Activated B cell treated with CpG ODN at 0.5 μM for 24 hours (primary cell): ENCODE measurements at regions not wholly inside any gene's neighbourhood (a gene's known extent, or its start where the extent isn't known, plus 50 kb on each side); places are given as distances from the start of the nearest gene placed in this dataset.

Source experiments
- ATAC-seq: fragments of 200-7000 bp; cut with Tn5 transposase; one replicate; pipeline ENCODE4 v1.10.0; 2021; ENCODE audit warnings: low read depth, mild to moderate bottlenecking, moderate library complexity
- CTCF ChIA-PET: fragments of 350-600 bp; sonication (Branson Sonifier 250); formaldehyde crosslinking; loops from one replicate; lab custom pipeline; 2021; ENCODE audit warnings: antibody characterized with exemption; lab: Charles Lee
- POLR2A ChIA-PET: fragments of 350-600 bp; sonication (Branson Sonifier 250); formaldehyde crosslinking; loops from one replicate; lab custom pipeline; 2021; ENCODE audit warnings: antibody characterized with exemption; lab: Charles Lee
- DNase-seq: peaks from one replicate; pipeline ENCODE4 v3.0.0; 2022
- H3K27ac Mint-ChIP-seq: one replicate; pipeline ENCODE4 v1.8.0; 2020; ENCODE audit warnings: mixed read lengths
- H3K27me3 Mint-ChIP-seq: one replicate; pipeline ENCODE4 v1.8.0; 2021; ENCODE audit warnings: mixed read lengths
- H3K36me3 Mint-ChIP-seq: one replicate; pipeline ENCODE4 v1.8.0; 2021; ENCODE audit warnings: low read depth, mixed read lengths
- H3K4me1 Mint-ChIP-seq: one replicate; pipeline ENCODE4 v1.8.0; 2021; ENCODE audit warnings: mixed read lengths
- H3K4me3 Mint-ChIP-seq: one replicate; pipeline ENCODE4 v1.8.0; 2020; ENCODE audit warnings: mild to moderate bottlenecking, mixed read lengths
- H3K9me3 Mint-ChIP-seq: one replicate; pipeline ENCODE4 v1.8.0; 2020; ENCODE audit warnings: mixed read lengths
- CTCF ChIP-seq: fragments of 200-600 bp; IDR thresholded peaks from one replicate; pipeline ENCODE4 v1.8.0; 2022; ENCODE audit warnings: antibody characterized with exemption, mild to moderate bottlenecking
- intact Hi-C: fragments of 100-400 bp; cut with micrococcal nuclease; formaldehyde crosslinking; loops from one replicate; pipeline ENCODE4 v1.15.1; 2024

- Mint-ChIP-seq H3K4me3 (no peak overlapping the region), H3K36me3 (no peaks in the 10 kb centered on the region), H3K27me3 (no peaks in the 10 kb centered on the region), H3K27ac (no peak overlapping the region), H3K4me1 (peaks cover 2% of the 10 kb centered on the region), H3K9me3 (no peaks in the 10 kb centered on the region)
- DNase-seq (no peak), ATAC-seq (no peak)
- intact Hi-C loops = no loop called here
- ChIA-PET CTCF (no interaction called here), POLR2A (no interaction called here)
- TF ChIP-seq CTCF = no peak
These were observed 85.9 kb downstream of the ZNF281 start for GRCh38 chr1:200323856-200324400.

GRCh38 chr1:200319148-200319547 is 90.7 kb downstream of the ZNF281 start:
- intact Hi-C loops = no loop called here
- ChIA-PET CTCF (no interaction called here), POLR2A (interaction anchor here (1.6 kb wide), 1 partner anchor 14 kb away, joined by 4 read pairs; no protein-coding TSS in a partner anchor)
- H3K9me3 Mint-ChIP-seq = no peaks in the 10 kb centered on the region
- no peak for TF ChIP-seq CTCF
- H3K27me3 Mint-ChIP-seq = peaks cover 8% of the 10 kb centered on the region
- no peaks in the 10 kb centered on the region for H3K4me1 Mint-ChIP-seq
- ATAC-seq (no peak), DNase-seq (no peak)
- no peak overlapping the region for H3K4me3 Mint-ChIP-seq
- H3K36me3 Mint-ChIP-seq = no peaks in the 10 kb centered on the region
- no peak overlapping the region for H3K27ac Mint-ChIP-seq

GRCh38 chr1:200317236-200317635 is 92.6 kb downstream of the ZNF281 start:
- intact Hi-C loops = no loop called here
- peaks cover 8% of the 10 kb centered on the region for H3K27me3 Mint-ChIP-seq
- no peaks in the 10 kb centered on the region for H3K4me1 Mint-ChIP-seq
- no peak for ATAC-seq
- no peak for DNase-seq
- H3K4me3 Mint-ChIP-seq = no peak overlapping the region
- ChIA-PET CTCF (no interaction called here), POLR2A (no interaction called here)
- H3K9me3 Mint-ChIP-seq = no peaks in the 10 kb centered on the region
- no peaks in the 10 kb centered on the region for H3K36me3 Mint-ChIP-seq
- no peak for TF ChIP-seq CTCF
- no peak overlapping the region for H3K27ac Mint-ChIP-seq

DNA sequence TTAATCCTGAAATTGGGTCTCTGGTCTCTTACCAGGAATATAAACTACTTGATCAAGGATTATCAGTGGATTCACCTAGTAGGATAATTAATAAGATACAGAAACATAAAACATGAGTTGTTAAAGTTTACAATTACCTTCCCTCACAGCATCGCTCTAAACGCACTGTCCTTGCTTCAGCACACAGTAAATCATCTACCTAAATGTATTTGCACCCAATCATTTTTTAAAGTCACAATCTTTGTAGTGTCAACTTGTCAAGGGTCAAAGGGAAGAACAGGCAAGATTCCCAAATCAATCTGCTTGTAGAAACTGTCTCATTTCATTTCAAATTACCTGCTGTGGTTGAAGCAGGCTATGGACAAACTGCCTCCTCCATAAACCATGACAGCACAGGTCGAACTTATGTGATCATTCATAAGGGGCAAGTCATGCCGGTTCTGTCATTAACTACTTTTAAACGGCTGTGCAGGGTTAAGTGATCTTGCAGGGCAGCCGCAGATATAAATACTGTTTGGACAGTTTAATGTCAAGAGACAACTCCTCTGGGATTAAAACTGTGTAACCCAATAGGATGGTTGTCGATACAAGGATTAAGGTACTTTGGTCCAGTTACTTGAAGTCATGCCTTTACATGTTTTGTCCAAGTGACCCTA is 93.6 kb downstream of the ZNF281 start:
- no peak for ATAC-seq

More for the DNA sequence above, 93.6 kb downstream of the ZNF281 start:
- Mint-ChIP-seq H3K36me3 (no peaks in the 10 kb centered on the region), H3K27me3 (peaks cover 8% of the 10 kb centered on the region), H3K4me1 (no peaks in the 10 kb centered on the region), H3K4me3 (no peak overlapping the region), H3K27ac (no peak overlapping the region), H3K9me3 (no peaks in the 10 kb centered on the region)
- ChIA-PET POLR2A (no interaction called here), CTCF (no interaction called here)
- DNase-seq = no peak
- TF ChIP-seq CTCF = no peak
- intact Hi-C loops = no loop called here
